VCaP (cell line): ENCODE measurements at regions not wholly inside any gene's neighbourhood (a gene's known extent, or its start where the extent isn't known, plus 50 kb on each side); places are given as distances from the start of the nearest gene placed in this dataset.

Experiments
- H3K27ac ChIP-seq: fragments of 450-650 bp; 2 replicates; pipeline ENCODE4 v1.5.1; 2017
- TF ChIP-seq, protein P1 (sequence below): fragments of 450-650 bp; conservative IDR thresholded peaks from 2 replicates; pipeline ENCODE4 v1.5.1; 2017; ENCODE audit warnings: mild to moderate bottlenecking, moderate library complexity

DNA sequence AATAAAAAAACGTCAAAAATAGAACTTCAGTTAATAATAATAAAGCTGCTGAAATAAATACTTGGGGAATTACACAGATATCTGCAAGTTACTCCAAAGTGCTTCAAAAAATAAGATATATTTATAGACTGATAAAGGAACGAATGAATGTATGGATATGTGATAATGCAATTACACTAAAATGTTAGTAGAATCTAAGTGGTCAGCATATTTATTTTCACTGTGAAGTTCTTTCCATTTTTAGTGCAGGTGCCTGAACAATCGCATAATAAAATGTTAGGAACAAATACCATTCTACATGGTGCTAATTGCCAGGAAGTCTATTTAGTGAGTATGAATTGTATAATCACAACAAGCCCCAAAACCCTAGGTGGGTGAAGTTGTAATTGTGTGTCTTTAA, 169.6 kb upstream of the RGPD4 start:
- TF ChIP-seq, protein P1, sequence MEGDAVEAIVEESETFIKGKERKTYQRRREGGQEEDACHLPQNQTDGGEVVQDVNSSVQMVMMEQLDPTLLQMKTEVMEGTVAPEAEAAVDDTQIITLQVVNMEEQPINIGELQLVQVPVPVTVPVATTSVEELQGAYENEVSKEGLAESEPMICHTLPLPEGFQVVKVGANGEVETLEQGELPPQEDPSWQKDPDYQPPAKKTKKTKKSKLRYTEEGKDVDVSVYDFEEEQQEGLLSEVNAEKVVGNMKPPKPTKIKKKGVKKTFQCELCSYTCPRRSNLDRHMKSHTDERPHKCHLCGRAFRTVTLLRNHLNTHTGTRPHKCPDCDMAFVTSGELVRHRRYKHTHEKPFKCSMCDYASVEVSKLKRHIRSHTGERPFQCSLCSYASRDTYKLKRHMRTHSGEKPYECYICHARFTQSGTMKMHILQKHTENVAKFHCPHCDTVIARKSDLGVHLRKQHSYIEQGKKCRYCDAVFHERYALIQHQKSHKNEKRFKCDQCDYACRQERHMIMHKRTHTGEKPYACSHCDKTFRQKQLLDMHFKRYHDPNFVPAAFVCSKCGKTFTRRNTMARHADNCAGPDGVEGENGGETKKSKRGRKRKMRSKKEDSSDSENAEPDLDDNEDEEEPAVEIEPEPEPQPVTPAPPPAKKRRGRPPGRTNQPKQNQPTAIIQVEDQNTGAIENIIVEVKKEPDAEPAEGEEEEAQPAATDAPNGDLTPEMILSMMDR = no peak

DNA sequence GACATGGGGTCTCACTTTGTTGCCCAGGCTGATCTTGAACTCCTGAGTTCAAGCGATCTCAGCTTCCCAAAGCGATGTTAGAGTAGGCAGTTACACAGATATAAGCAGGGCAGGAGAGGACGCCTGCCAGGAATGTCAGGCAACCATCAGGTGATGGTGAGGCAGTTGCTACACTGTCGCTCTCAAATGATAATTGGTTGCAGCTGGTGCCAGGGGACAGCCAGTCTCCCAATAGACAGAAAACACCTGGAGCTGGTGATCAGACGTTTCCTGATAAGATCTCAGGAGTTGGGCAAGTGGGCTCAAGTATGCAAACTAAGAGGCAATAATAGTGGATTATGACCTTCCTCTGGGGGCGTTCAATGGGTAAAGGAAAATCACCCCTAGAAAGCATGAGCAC, 163.1 kb upstream of the RGPD4 start:
- TF ChIP-seq, protein P1 = no peak
- H3K27ac ChIP-seq = no peak overlapping the region

More for the DNA sequence above, 169.6 kb upstream of the RGPD4 start:
- H3K27ac ChIP-seq = no peak overlapping the region

DNA sequence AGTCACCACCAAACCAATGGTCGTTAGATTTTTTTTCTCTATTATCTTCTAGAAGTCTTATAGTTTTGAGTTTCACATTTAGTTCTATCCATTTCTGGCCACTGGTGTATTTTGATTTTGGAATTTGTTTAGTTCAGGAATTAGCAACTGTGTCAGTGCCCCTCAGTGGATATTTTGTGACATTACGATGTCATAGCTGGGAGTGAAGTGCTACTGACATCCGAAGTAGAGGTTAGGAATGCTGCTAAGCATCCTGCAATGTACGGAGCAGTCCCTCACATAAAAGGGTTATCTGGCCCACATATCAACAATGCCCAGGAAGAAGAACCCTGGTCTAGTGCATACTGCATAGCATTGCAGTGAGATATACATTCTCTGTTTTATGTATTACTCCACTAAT, 157.4 kb upstream of the RGPD4 start:
- no peak overlapping the region for H3K27ac ChIP-seq
- TF ChIP-seq, protein P1 = peak; percentile 74

DNA sequence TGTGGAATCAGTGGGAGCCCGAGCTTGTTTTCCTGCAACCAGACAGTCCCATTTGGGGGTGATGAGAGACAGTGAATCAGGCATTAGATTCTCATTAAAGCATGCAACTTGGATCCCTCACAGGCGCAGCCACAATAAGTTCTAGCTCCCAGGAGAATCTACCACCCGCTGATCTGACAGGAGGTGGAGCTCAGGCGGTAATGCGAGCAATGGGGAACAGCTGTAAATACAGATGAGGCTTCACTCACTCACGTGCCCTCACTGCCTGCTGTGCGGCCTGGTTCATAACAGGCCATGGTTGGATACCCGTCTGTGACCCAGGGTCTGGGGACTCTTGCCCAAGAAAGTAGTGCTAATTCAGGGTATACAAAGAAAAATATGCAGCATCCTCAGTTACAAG, 144.8 kb upstream of the RGPD4 start:
- TF ChIP-seq, protein P1 = no peak
- no peak overlapping the region for H3K27ac ChIP-seq

DNA sequence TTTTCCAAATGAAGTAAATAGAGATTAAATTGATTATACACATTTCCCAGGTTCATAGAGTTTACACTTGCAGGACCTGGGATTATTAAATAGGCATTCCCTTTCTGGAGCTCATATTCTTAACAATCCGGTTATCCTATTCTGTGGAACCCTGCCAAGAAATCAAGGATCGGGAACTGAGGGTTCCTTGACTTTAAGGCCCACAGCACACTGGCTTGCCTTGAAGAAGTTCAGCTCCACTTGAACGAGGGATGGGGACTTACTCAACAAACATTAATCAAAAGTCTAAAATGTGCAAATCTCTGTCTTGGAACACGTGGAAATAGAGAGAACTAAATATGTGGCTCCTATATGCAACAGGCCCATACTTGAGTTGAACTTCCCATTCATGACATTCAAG, 142.3 kb upstream of the RGPD4 start:
- TF ChIP-seq, protein P1 = no peak
- no peak overlapping the region for H3K27ac ChIP-seq

DNA sequence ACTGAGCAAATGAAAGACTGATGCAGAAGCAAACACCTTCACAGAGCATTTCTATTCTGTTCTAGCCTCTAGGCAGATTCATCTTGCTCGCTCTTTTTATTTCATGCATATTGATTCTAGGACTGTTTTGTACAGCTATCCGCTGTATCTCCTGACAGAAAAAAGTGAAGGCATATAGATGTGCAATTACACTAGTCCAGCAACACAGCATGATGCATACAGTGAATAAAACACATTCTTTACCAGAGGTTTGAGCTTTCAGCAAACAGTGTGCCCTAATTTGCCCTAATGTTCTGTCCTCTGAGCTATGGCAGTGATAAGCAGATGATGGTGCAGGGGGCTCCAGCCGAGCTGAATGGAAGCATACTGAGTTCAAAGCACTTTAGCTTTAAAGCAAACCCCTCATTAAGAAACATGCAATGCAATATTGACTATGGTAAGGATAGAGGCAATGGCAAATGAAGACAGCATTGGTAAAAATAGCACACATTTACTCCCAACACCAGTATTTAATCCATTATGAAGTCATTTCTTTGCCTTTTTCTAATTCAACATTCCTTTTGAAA, 141.2 kb upstream of the RGPD4 start:
- TF ChIP-seq, protein P1 = no peak
- H3K27ac ChIP-seq = no peak overlapping the region

DNA sequence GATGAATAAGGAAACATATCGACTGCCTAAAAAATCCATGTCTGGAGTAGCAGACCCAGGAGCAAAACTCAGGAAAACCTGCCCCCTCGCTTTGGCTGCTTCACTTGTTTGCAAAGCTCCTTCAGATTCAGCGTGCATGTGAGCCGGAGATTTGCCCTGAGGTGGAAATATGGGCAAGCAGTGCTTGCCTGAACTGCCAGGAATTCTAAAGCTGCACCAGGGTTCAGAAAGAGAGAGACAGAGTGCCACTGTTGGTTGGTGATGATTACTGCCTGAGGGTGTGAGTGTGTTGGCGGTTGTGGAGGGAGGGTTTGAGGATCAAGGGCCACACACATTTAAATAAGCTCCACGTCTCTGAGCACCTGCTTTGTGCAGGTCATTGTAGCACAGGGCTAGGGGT, 139.6 kb upstream of the RGPD4 start:
- H3K27ac ChIP-seq = no peak overlapping the region
- TF ChIP-seq, protein P1 = no peak
